Hippocampal formation (tissue), 2 donors: ENCODE measurements at regions not wholly inside any gene's neighbourhood (a gene's known extent, or its start where the extent isn't known, plus 50 kb on each side); places are given as distances from the start of the nearest gene placed in this dataset.

Source experiments
- DNase-seq, 2 donors: peaks; one replicate each; lab custom pipeline; 2025; lab: John Stamatoyannopoulos, UW

DNA sequence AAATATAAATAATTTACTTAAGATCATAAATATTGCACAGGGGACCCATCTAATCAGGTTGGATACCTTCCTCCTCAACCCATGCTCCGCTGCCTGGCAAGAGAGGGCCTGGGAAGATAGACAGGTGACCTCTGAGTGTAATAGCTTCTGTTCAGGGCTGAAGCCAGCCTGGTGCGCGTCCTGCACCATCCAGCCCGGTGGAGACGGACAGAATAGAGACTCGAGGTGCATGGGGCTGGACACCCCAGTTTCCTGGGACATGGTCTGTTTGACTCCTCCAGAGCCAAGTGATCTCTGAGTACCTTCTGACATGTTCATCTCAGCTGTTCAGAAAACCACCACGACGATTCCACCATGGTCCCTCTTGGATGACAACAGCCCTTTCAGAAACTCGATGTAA is 209.3 kb upstream of the MYT1L start:
- no peak for DNase-seq

DNA sequence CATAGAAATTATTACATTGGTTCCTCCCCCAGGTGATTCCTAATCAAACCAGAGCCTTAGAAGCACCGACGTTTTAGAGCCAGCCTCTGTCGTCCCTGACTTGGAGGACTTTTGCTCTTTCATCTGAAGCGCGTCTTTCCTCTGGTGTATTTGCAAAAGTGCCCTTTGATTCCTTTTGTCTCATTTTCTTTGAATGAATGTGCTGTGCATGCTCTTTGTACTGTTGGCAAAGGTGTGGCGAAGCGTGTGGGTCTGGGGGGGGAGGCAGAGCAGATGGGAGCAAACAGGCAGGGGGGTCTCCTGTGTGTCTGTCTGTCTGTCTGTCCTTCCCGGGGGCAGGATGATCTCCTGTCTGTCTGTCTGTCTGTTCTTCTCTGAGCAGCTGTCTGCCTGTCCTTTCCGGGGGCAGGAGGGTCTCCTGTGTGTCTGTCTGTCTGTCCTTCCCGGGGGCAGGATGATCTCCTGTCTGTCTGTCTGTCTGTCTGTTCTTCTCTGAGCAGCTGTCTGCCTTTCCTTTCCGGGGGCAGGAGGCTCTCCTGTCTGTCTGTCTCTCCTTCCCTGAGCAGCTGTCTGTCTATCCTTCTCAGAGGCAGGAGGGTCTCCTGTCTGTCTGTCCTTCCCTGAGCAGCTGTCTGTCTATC is 205.5 kb upstream of the MYT1L start:
- DNase-seq: no peak

DNA sequence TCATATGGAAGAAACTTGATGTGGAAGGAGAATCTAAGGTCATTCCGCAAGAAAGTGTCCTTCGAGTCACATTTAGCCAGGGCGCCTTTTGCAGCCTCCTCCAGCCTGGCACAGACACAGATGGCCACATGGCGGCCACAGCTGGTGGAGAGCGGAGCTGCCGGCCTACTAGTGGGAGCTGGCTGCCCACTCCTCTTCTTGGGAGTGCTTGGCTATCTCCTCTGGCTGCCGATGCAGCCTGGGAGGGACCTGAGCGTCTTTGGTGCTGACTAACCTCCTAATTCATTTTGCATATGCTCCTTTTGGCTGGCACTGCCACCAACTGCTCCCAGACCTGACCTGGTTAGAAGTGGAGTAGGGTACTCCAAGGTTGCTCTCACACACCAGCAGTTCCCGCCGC is 199.3 kb upstream of the MYT1L start:
- no peak for DNase-seq

DNA sequence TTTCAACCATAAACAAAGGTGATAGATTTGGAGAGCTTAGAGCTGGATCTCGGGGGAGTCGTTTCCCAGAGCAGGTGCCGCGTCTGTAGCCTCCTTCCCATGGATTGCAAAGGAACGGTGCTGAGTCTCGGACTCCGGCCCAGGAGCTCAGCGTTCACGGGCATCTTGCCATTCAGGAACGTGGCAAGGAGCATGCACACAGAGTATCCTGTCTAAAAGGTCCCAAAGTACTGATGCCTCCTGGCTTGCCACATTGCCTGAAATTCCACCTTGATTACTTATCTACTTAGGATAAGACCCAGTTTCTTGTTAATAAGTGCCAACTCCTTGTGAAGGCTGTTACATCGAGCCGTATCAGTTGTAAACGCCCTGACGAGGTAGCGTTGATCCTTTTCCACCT is 197.8 kb upstream of the MYT1L start:
- no peak for DNase-seq

DNA sequence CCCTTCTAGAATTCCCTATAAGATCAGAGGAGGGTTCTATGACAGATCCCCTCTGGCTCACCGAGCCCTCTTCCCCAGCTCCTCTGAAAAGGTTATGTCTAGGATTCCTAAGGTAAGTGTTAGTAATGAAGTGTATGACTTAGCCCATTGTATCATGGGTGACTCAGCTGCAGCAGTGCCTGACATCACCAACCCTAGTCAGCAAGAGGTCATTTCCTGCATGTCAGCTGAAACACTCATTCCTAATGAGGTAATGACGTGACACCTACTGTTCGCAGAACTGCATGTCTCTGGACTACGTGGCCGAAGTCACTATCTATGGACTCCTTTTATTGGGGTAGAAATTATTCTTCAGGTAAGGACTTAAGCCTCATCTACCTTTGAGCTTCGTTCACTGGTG is 196.1 kb upstream of the MYT1L start:
- no peak for DNase-seq

DNA sequence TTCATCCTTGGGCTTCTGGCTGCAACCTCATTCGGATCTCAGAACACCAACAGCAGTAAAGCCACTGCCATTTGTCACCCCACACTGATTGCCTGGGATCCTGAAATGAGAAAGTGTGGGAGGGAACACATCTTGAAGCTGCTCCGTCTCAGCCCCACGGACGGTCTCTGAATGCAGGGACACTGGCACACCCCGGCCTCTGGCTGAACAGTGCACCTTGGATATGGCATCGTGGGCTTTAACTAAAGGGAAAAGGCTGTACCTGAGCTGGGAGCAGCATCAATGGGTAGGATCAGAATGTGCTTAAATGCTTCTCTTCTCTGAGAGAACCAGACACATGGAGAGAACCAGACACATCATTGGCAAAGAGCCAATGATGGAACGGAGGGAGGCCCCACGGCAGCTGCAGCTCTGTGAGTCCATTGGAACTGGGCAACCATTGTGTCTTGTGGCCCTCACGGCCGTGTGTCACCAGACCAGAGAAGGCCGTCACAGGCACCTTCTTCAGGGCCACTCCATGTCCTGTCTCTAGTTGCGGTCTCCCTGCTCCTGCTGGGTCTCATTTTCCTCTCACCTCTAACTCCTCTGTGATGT is 193.4 kb upstream of the MYT1L start:
- DNase-seq: no peak

DNA sequence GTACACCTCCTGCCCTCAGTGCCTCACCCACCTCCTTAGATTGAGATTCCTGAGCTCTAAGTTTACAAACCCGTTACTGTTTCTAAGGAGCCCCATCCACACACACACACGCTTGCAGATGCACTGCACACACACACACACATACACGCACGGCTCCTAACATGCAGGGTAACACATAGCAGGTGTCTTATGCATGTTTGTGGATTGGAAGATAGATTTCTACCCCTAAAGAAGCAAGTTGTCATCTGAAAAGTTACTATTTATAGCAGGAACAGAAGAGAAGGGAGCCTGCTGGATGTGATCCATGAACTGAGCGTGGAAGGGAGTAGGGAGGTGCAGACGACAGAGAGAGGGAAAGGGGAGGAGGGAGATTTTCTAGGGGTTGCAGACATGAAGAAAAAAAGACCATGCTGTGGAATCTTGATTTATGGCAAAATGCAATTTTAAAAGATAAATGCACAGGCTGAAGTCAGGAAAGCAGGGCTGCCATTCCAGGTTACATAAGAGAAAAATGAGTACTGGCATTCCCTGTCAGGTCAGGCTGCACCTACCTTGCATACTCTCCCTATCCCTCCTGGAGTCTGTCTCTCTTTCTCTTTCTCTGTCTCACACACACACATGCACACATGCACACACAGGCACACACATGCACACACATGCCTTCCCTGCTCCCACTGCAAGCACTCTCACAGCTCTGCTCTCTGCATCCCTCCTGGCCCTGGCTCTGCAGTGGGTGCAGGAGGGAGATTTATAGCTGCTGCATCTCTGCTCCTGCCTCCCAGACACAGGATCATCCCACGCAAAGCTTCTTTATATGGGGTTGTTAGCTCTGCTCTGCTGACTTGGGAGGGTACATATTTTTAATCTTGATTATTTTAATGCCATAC is 192.6 kb upstream of the MYT1L start:
- DNase-seq: no peak

DNA sequence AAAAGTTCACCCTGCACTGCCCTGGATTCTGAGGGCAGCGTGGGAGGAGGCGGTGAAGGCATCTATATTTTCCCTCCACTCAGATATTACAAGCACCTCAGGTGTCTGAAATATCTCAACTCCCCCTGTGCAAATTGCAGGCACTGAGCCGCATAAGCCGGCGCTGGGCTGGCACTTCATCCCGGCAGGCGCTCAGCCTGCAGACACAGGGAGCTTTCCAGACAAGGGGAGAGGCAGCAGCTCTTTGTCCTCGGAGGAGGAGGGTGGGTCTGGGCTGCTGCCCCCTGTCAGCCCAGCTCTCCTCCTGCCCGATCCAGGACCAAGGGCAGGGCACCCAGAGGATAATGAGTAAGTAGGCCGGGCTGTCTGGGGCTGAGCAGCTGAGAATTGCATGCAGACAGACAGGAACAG is 189.3 kb upstream of the MYT1L start:
- DNase-seq: no peak

DNA sequence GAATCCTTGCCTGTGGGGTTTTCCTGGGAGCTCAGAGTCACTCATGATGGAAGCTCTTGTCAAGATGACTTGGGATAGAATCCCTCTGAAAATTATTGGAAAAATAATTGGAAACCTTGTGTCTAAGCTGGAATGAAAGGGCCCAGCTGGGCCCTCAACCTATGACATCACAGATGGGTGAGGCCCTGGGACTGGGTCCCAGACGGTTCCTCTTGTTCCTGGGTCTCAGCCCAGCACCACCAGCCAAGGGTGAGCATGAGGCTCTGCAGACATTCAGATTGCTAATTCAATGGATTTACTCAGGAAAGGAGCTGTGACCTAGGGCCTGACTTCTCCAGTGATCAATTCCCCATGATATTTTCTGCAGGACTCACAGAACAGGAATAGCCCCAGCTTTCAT is 188.3 kb upstream of the MYT1L start:
- DNase-seq: no peak

DNA sequence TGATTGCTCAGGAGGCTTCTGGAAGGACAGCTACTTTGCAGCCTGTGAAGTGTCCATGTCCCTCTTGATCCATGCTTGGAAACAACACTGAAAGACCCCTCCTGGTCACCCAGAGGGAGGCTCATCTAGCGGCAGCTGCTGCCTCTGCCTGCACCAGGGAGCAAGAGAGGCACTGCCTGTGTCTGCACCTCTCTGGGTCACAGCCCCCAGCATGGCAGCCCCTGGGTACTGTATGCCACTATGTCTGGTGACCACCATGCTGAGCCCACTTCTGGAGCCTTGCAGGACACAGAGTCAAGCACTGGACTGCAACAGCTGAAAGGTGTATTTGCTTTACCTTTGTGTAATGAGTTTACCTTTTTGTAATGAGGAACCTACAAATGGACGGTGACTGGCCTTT is 186.3 kb upstream of the MYT1L start:
- no peak for DNase-seq

DNA sequence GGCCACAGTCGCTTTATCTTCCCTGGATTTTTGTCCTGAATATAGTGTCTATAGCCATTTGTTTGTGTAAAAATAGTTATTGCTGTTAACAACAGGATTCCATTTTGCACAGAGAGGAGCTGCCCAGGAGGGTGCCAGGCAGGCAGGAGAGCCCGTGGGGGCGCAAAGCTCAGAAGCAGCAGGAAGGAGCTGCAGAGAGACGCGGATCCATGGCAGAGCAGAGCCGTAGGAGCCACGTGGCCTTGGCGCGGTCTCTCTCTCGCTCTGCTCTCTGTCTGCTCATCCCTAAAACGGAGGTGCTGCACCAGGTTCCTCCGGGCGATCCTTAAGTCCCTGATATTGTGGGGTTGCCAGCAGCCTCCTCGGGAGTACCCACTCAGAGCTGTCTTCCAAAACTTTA is 185.3 kb upstream of the MYT1L start:
- no peak for DNase-seq

DNA sequence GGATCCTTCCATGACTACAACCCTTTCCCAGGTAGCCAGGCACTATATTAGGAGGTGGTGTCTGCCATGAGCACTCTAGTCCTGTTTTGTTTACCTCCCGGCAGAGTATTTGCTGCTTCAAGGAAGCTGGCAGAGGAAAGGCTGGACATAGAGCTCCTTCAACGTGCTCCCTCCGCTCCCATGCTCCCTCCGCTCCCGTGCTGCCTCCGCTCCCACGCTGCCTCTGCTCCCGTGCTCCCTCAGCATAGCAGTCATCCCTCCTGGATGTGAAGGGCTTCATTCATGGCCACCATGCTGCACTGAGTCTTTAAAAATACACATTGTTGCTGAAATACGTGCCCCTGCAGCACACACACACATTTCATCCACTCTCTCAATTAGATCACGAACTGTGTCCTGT is 181.9 kb upstream of the MYT1L start:
- no peak for DNase-seq

DNA sequence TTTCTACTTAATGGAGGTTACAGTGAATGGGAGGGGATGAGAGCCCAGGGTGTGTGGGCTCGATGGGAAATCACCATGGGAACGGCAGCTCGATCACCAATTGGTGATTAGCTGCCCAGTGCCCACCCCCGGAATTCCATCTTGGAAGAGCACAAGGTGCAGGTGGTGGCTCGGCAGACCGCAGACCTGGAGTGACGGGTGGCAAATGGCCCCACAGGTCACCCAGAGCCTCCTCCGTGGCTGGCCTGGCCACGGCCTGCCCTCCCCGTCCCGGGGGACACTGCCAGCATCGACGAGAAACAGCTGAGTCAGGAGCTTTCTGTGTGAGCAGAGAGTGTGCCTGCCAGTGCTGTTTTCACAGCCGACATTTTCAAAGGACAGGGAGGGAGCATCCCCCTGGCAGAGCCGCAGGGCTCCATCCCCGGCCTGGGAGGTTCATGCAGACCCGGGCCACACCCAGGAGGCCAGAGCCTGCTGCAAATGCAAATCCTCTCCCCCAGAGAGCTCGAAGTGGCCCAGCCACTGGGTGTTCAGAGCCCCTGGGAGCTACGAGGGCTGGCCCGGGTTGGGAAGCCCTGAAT is 176.4 kb upstream of the MYT1L start:
- DNase-seq: no peak

DNA sequence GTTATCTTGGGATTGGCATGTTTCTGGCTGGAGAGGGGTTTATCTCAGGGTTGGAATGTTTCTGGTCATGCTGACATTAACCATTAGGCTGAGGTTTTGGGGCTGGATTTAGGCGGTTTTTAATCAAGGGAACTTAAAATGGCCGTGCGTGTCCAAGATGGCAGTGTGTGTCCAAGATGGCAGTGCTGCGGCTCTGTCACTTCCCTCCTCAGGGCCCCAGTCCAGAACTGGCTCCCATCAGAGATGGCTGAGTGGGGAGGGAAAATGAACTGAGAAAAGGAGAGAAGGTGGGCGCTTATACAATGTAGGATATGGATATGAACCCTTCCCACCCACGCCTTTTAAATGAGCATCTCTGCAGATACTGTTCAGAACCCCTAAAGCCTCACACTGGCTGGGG is 175.5 kb upstream of the MYT1L start:
- no peak for DNase-seq

DNA sequence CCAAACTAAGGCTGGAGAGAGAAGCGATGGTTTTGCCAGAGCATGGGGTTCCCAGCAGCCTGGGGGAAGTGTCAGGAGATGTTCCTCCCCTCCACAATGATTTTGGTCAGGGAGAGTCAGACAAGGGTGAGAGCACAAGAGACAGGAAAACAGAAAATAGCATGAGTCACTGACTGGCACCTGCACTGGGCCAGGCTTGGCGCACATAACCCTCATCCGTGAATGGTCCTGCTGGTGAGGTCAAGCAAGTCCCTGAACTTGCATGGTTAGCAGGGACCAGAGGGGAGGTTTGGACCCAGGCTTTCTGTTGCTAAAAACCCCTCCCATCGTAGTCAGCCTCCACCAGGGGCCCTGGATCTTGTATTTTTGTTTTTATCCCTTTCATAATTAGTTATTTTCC is 174.5 kb upstream of the MYT1L start:
- DNase-seq: no peak

DNA sequence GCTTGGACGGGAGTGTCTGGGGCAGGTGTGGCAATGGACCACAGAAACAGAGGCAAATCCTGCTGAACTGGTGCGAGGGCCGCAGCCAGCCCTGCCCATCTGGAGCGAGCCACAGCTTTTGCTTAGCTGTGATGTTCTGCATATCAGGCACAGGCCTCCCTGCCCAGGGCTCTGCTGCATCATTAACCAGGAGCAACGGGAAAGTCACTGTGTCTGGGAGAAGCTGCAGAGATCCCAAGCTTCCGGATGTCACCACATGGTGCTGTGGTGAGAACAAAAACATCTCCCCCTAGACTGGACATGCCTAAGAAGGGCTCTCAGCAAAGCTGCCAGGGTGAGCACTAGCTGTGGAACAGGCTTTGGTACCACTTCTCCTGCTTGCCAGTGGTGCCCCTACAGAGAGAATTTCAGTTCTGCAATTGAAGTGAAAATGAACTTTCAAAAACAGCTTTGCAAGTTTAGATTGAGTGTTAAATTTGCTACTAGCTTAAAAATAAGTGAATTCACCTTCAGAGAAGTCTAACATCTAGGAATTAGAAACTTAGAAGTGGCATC is 172.9 kb upstream of the MYT1L start:
- DNase-seq: no peak

DNA sequence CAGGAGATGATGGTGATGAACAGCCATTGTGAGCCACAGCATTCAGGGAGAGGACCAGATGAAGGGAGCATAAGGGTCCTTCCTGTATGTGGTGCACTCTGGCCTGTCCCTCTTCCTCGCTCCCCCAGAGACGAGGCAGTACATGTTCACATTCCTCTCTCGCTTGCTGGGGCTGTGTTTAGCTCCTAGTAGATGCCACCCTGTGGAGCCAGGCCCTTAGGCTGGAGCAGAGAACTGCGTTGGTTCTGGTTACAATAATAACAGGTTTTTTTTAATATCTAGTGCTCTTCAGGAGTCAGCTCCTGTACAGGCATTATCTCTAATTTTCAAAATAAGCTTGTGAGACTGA is 171.1 kb upstream of the MYT1L start:
- no peak for DNase-seq

DNA sequence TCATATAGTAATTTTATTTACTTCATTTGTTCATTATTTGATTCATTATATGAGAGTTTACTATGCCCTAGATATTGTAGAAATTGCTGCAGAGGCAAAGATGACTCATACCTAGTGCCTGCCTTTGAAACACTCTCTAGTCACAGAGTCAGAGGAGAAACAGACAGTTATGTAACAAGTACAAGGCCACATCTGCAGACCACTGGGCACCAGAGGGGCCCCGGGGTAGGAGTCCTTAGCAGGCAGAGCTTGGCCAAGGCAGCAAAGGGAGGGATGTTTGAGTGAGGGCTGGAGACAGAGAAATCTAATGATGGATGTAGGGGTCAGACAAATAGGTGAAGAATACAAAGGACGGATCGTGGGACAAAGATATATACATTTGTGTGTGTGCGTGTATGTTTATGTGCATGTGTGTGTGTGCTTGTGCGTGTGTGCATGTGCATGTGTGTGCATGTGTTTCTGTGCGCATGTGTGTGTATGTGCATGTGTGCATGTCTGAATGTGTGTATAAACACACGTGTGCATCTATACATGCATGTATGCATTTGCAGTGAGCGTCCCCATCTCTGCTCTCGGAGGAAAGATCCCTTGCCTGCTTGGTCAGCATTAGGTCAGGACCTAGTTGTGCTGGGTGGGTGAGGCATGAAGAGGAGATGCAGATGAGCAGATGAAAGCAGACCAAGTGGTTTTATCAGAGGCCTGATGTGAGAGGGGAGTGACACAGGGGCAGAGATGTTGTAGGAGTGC is 170.6 kb upstream of the MYT1L start:
- peak in 1 of 2 donors; percentile 10 for DNase-seq

DNA sequence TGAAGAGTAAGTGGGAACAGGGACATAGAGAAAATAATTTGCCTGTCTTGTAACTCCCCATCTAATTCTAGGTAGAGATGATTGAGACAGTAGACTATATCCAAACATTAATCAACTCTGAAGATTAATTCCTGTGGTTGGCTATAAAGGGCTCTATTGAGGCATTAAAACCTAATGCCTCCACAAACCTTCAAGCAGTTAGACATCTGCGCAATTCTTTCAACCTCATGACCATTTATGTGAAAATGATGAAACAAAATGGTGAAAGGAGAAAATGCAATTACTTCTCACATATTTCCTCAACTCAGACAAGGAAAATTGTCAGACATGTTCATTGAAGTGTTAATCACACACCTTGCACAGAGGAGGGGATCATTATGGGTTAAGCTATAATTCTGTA is 164.5 kb upstream of the MYT1L start:
- DNase-seq: no peak

DNA sequence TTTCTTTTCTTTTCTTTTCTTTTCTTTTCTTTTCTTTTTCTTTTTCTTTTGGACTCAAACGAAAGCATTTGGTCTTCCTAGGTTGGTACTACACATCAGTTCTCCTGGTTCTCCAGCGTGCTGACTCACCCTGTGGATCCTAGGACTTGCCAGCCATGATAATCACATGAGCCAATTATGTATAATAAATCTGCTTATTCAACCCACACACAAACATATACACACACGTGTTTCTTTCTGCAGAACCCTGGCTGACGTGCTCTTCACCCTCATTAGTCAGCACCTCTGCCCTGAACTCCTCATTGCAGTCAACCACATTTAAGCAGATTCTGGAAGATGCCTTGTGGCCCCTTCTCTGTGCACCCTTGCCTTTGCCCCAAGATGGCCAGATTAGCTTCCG is 162.4 kb upstream of the MYT1L start:
- no peak for DNase-seq

DNA sequence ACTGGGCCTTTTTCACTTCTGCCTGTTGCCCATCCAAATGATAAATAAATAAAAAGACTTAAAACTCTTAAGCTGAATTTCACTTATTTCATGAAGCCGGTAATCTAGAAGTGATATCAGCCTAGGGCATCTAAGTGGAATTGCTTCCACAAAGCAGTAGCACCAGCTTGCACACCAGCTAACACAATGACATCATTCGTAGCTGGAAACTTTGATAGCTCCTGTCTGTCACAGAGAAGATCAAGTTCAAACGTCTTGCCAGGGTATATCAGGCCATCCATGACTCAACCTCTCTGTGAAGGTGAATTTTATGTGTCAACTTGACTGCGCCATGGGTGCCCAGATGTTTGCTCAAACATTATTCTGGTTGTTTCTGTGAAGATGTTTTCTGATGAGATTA is 161.7 kb upstream of the MYT1L start:
- no peak for DNase-seq

DNA sequence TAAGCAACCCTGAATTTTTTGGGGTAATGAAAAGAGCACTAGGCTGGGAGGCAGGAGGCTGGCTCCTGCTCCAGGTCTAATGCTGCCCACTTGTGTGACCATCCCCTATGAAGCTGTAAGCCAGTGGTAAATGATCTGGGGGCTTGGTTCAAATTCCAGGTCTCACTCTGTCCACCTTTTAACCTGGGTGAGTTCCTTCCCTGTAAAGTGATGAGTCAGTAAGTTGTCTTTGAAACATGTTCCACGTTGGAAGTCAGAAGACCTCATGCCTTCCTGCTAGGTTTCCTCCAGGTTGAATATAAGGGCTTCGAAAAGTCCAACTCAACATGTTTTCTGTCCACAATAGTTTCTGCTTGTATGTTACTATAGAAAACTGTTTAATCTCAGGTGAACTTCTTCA is 160.9 kb upstream of the MYT1L start:
- no peak for DNase-seq
